IMR-90 (cell line): ENCODE measurements at regions not wholly inside any gene's neighbourhood (a gene's known extent, or its start where the extent isn't known, plus 50 kb on each side); places are given as distances from the start of the nearest gene placed in this dataset.

ENCODE experiments used
- ATAC-seq: fragments of 200-7000 bp; cut with Tn5 transposase; 2 replicates; pipeline ENCODE4 v1.9.1; 2020; ENCODE audit warnings: low read depth, mild to moderate bottlenecking, moderate library complexity
- BruUV-seq: library from RNA; stranded (reverse); fragments of 400-500 nt; replicated peaks from 2 replicates; lab custom pipeline; 2021; lab: Mats Ljungman, UMichigan
- CTCF ChIA-PET: fragments of 300-600 bp; formaldehyde crosslinking; extraction: SDS; loops from one replicate; lab custom pipeline; 2021; ENCODE audit warnings: antibody characterized with exemption; lab: Yijun Ruan, JAX
- POLR2A ChIA-PET: fragments of 300-600 bp; sonication (Branson Sonifier 250); formaldehyde crosslinking; loops from one replicate; lab custom pipeline; 2022; ENCODE audit warnings: antibody characterized with exemption; ENCODE audit not compliant: unreplicated experiment; lab: Charles Lee
- DNase-seq: peaks from one replicate; pipeline ENCODE4 v3.0.0; 2013
- H2AFZ ChIP-seq: replicated peaks from 2 replicates; pipeline ENCODE3; 2013; ENCODE audit warnings: low read length, mild to moderate bottlenecking; ENCODE audit not compliant: poor library complexity
- H2AK5ac ChIP-seq: 2 replicates; pipeline ENCODE4 v1.6.1; 2013; ENCODE audit warnings: low read depth, low read length, inconsistent platforms
- H2AK9ac ChIP-seq: replicated peaks from 2 replicates; pipeline ENCODE3; 2013; ENCODE audit warnings: mild to moderate bottlenecking, low read depth, low read length, moderate library complexity; ENCODE audit not compliant: poor library complexity
- H2BK120ac ChIP-seq: 2 replicates; pipeline ENCODE4 v1.6.1; 2013; ENCODE audit warnings: low read depth, low read length, inconsistent platforms
- H2BK15ac ChIP-seq: 3 replicates; pipeline ENCODE4 v1.6.1; 2013; ENCODE audit warnings: low read depth, low read length, inconsistent platforms
- H2BK20ac ChIP-seq: 2 replicates; pipeline ENCODE4 v1.6.1; 2013; ENCODE audit warnings: low read depth, mild to moderate bottlenecking, inconsistent platforms, low read length, moderate library complexity
- H2BK5ac ChIP-seq: 2 replicates; pipeline ENCODE4 v1.6.1; 2013; ENCODE audit warnings: mild to moderate bottlenecking, low read depth, low read length, inconsistent platforms; ENCODE audit not compliant: poor library complexity, severe bottlenecking
- H3K14ac ChIP-seq: replicated peaks from 2 replicates; pipeline ENCODE4 v1.6.1; 2013; ENCODE audit warnings: low read depth, low read length, inconsistent platforms
- H3K18ac ChIP-seq: 2 replicates; pipeline ENCODE4 v1.6.1; 2013; ENCODE audit warnings: low read depth, low read length, control low read depth
- H3K23ac ChIP-seq: 2 replicates; pipeline ENCODE4 v1.6.1; 2013; ENCODE audit warnings: low read depth, low read length, inconsistent platforms
- H3K27ac ChIP-seq: 2 replicates; pipeline ENCODE4 v1.5.1; 2013; ENCODE audit warnings: mild to moderate bottlenecking, control low read depth, low read length; ENCODE audit not compliant: insufficient read depth
- H3K27me3 ChIP-seq: 2 replicates; pipeline ENCODE4 v1.6.1; 2013; ENCODE audit warnings: low read length; ENCODE audit not compliant: control insufficient read depth, insufficient read depth
- H3K36me3 ChIP-seq: 2 replicates; pipeline ENCODE4 v1.6.1; 2013; ENCODE audit warnings: low read length, mixed read lengths; ENCODE audit not compliant: control insufficient read depth, insufficient read depth
- H3K4ac ChIP-seq: 2 replicates; pipeline ENCODE4 v1.6.1; 2013; ENCODE audit warnings: low read depth, low read length, inconsistent platforms
- H3K4me1 ChIP-seq: 2 replicates; pipeline ENCODE4 v1.6.1; 2013; ENCODE audit warnings: low read length, mixed read lengths; ENCODE audit not compliant: control insufficient read depth, insufficient read depth
- H3K4me2 ChIP-seq: 2 replicates; pipeline ENCODE4 v1.6.1; 2013; ENCODE audit warnings: low read depth, mild to moderate bottlenecking, control low read depth, low read length, moderate library complexity
- H3K4me3 ChIP-seq: 2 replicates; pipeline ENCODE4 v1.5.1; 2013; ENCODE audit warnings: low read depth, mild to moderate bottlenecking, control low read depth, low read length, moderate library complexity; ENCODE audit not compliant: insufficient read depth
- H3K56ac ChIP-seq: 2 replicates; pipeline ENCODE4 v1.6.1; 2013; ENCODE audit warnings: low read length, inconsistent platforms; ENCODE audit not compliant: insufficient read depth; ENCODE audit errors: extremely low read depth
- H3K79me1 ChIP-seq, 2 experiments: 2 replicates each; pipeline ENCODE4 v1.6.1; 2013; ENCODE audit warnings: low read length in 2 of 2, inconsistent platforms in 1 of 2, low read depth in 1 of 2
- H3K9ac ChIP-seq: 2 replicates; pipeline ENCODE4 v1.6.1; 2013; ENCODE audit warnings: low read depth, low read length, control low read depth
- H3K9me1 ChIP-seq: 2 replicates; pipeline ENCODE4 v1.6.1; 2013; ENCODE audit warnings: low read length, inconsistent platforms; ENCODE audit not compliant: insufficient read depth
- H3K9me3 ChIP-seq: 2 replicates; pipeline ENCODE4 v1.6.1; 2013; ENCODE audit warnings: low read length; ENCODE audit not compliant: control insufficient read depth, insufficient read depth
- H4K20me1 ChIP-seq: 2 replicates; pipeline ENCODE4 v1.6.1; 2013; ENCODE audit warnings: low read length, inconsistent platforms; ENCODE audit not compliant: insufficient read depth
- H4K5ac ChIP-seq: 2 replicates; pipeline ENCODE4 v1.6.1; 2013; ENCODE audit warnings: mild to moderate bottlenecking, low read depth, low read length, control low read depth
- H4K8ac ChIP-seq, 2 experiments: 2 replicates each; pipeline ENCODE4 v1.6.1; 2013; ENCODE audit warnings: low read depth in 2 of 2, low read length in 2 of 2, control low read depth in 1 of 2, inconsistent platforms in 1 of 2
- H4K91ac ChIP-seq: 2 replicates; pipeline ENCODE4 v1.6.1; 2013; ENCODE audit warnings: low read depth, low read length, inconsistent platforms; ENCODE audit not compliant: insufficient read depth
- CEBPB ChIP-seq: IDR thresholded peaks from 2 replicates; pipeline ENCODE4 v1.6.1; 2012; ENCODE audit warnings: low read depth, low read length, improper control_type of control experiment
- MXI1 ChIP-seq: IDR thresholded peaks from 2 replicates; pipeline ENCODE4 v1.6.1; 2012; ENCODE audit warnings: low read depth, mild to moderate bottlenecking, low read length, moderate library complexity, borderline replicate concordance
- WGBS, 2 experiments: methylation state at CpG; one replicate each; pipeline versions ENCODE4 v1.1.5 to v1.1.7; 2013; ENCODE audit warnings: missing lambda C conversion rate in 2 of 2; ENCODE audit not compliant: insufficient read length in 1 of 2; ENCODE audit errors: extremely low coverage in 2 of 2; 5-methylcytosine and 5-hydroxymethylcytosine counted together
- dilution Hi-C: fragments of 300-500 bp; cut with HindIII; formaldehyde crosslinking; loops from one replicate; pipeline ENCODE4 v1.14.3; 2018; ENCODE audit warnings: low sequenced_read_pairs; ENCODE audit not compliant: unreplicated experiment
- in situ Hi-C: fragments of 300-500 bp; cut with MboI; formaldehyde crosslinking; loops from 3 replicates; pipeline ENCODE4 v1.14.3; 2019; ENCODE audit warnings: low sequenced_read_pairs, inconsistent platforms, mixed read lengths
- intact Hi-C: fragments of 100-400 bp; cut with micrococcal nuclease; formaldehyde crosslinking; loops from 2 replicates; pipeline ENCODE4 v1.10.0; 2022

GRCh38 chr1:104291156-104291555 lies 541.5 kb downstream of the AMY1C start:
- no CpG with 5 or more reads among the region's 1 CpG for WGBS, 2 experiments
- POLR2A ChIA-PET, result no interaction called here

More at GRCh38 chr1:104291156-104291555, 541.5 kb downstream of the AMY1C start:
- Histone ChIP-seq H2BK5ac (no peak overlapping the region), H3K27me3 (no peaks in the 10 kb centered on the region), H3K56ac (no peak overlapping the region), H2AFZ (no peak overlapping the region), H2AK5ac (no peak overlapping the region), H4K91ac (no peak overlapping the region), H3K9ac (no peak overlapping the region), H3K23ac (no peak overlapping the region), H3K4me1 (no peaks in the 10 kb centered on the region), H4K20me1 (no peaks in the 10 kb centered on the region), H3K18ac (no peak overlapping the region), H2BK20ac (no peak overlapping the region), H3K14ac (no peak overlapping the region), H3K36me3 (no peaks in the 10 kb centered on the region), H3K9me3 (peaks cover 9% of the 10 kb centered on the region), H3K27ac (no peak overlapping the region), H4K5ac (no peak overlapping the region), H3K4ac (no peak overlapping the region), H3K9me1 (no peaks in the 10 kb centered on the region), H2AK9ac (no peak overlapping the region), H4K8ac (no peak overlapping the region), H3K79me1 (no peaks in the 10 kb centered on the region), H2BK120ac (no peak overlapping the region), H3K4me2 (no peak overlapping the region), H2BK15ac (no peak overlapping the region), H3K4me3 (no peak overlapping the region)
- DNase-seq, result no peak
- in situ Hi-C loops (no loop called here), dilution Hi-C loops (no loop called here), intact Hi-C loops (no loop called here)
- ATAC-seq, result no peak
- no peak for TF ChIP-seq MXI1
- TF ChIP-seq CEBPB, result no peak
- CTCF ChIA-PET, result no interaction called here
- BruUV-seq, result no TSS peak
